Coronary artery (tissue), 2 donors: ENCODE measurements at regions not wholly inside any gene's neighbourhood (a gene's known extent, or its start where the extent isn't known, plus 50 kb on each side); places are given as distances from the start of the nearest gene placed in this dataset.

Experiments used
- DNase-seq: peaks from one replicate; pipeline ENCODE4 v3.0.0-alpha.2; 2017; ENCODE audit warnings: low spot score
- H3K27ac ChIP-seq, 2 donors: fragments of 200-600 bp; sonication (generic); one replicate each; pipeline ENCODE4 v1.5.1; 2016 to 2019
- H3K4me3 ChIP-seq: fragments of 200-600 bp; sonication (generic); 2 replicates; pipeline ENCODE4 v1.5.1; 2016; ENCODE audit warnings: mild to moderate bottlenecking, moderate library complexity
- TF ChIP-seq, protein P1 (sequence below): fragments of 200-600 bp; sonication (generic); IDR thresholded peaks from one replicate; pipeline ENCODE4 v1.5.1; 2019; ENCODE audit warnings: antibody characterized with exemption

GRCh38 chr10:131014271-131014670 lies 297.2 kb downstream of the TCERG1L start:
- TF ChIP-seq, protein P1, sequence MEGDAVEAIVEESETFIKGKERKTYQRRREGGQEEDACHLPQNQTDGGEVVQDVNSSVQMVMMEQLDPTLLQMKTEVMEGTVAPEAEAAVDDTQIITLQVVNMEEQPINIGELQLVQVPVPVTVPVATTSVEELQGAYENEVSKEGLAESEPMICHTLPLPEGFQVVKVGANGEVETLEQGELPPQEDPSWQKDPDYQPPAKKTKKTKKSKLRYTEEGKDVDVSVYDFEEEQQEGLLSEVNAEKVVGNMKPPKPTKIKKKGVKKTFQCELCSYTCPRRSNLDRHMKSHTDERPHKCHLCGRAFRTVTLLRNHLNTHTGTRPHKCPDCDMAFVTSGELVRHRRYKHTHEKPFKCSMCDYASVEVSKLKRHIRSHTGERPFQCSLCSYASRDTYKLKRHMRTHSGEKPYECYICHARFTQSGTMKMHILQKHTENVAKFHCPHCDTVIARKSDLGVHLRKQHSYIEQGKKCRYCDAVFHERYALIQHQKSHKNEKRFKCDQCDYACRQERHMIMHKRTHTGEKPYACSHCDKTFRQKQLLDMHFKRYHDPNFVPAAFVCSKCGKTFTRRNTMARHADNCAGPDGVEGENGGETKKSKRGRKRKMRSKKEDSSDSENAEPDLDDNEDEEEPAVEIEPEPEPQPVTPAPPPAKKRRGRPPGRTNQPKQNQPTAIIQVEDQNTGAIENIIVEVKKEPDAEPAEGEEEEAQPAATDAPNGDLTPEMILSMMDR = no peak
- no peak overlapping the region for H3K4me3 ChIP-seq
- no peak overlapping the region for H3K27ac ChIP-seq
- no peak for DNase-seq

- Histone ChIP-seq H3K27ac (no peak overlapping the region), H3K4me3 (no peak overlapping the region)
- DNase-seq = no peak
- TF ChIP-seq, protein P1 = no peak
Measured at GRCh38 chr10:131015271-131015670, 296.2 kb downstream of the TCERG1L start.

DNA sequence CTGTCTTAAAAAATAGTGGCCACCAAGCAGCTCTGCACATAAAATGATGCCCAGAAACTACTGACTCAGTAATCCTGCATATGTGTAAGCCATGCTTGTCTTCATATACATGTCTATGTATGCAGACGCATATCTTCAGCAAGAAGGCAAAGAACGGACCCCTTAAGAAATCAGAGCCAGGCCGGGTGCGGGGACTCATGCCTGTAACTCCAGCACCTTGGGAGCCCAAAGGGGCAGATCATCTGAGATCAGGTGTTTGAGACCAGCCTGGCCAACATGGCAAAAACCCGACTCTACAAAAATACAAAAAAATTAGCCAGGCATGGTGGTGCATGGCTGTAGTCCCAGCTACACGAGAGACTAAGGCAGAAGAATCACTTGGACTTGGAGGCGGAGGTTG lies 295.0 kb downstream of the TCERG1L start:
- Histone ChIP-seq H3K27ac (no peak overlapping the region), H3K4me3 (no peak overlapping the region)
- no peak for DNase-seq
- TF ChIP-seq, protein P1 = no peak

DNA sequence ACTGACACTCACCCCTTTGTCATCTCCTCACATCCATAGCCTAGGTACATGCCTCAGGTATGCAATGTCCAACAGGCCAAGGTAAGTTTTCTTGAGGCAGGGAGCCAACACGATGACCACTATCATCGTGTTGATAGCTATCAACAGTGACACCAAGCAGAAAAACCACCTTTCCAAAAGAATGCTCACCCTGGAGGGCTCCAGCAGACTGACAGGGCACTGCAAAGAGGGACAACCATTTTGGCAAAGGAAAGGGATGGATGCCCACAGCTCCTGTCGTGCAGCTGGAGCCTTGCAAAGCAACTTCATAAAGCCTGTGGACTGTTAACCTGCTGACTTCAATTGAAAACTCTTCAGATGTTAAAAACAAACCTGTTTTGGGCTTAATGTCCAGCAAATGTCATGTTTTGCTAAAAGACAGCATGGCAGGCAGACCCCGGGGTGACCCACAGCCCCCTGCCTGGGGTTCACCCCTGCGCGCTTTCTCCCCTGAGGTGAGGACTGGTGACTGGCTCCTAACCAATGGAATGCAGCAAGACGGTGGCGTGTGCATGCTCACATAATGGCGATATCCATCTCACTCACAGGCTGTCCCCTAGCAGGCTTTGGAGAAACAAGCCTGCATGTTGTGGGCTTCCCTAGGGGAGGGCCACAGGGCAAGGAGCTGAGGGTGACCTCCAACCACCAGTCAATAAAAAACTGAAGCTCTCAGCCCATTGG lies 293.8 kb downstream of the TCERG1L start:
- no peak for DNase-seq
- Histone ChIP-seq H3K27ac (no peak overlapping the region), H3K4me3 (no peak overlapping the region)
- TF ChIP-seq, protein P1 = no peak

DNA sequence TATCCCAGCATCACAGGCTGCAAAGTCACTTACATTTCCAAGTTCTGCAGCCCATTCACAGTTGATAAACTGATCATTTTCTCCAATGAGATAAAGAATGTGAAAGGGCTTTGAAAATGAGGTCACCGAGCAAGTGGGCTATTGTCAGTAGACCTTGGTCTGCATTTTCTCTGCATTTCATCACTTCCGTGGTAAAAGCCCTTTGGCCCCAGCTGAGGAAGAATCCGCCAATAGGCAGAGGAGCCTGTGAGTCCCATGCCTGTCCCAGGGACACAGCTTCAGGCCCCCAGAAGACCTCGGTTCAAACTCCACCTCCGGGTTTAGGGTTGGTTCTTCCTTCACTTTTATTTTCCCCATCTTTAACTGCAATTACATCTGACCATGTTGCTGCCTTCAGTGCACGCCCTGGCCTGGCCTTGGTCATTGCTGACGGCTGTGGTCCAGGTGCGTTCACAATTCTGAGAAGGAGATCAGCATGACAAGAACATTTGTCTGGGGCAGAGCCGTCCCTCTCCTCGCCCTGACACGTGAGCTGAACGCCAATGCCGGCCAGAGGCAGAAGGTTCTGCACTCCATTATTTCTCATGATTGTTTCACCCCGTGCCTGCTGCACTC lies 292.5 kb downstream of the TCERG1L start:
- Histone ChIP-seq H3K4me3 (no peak overlapping the region), H3K27ac (no peak overlapping the region)
- no peak for DNase-seq
- TF ChIP-seq, protein P1 = no peak

- Histone ChIP-seq H3K27ac (no peak overlapping the region), H3K4me3 (no peak overlapping the region)
- DNase-seq = no peak
- TF ChIP-seq, protein P1 = no peak
Measured at GRCh38 chr10:131019696-131020095, 291.8 kb downstream of the TCERG1L start.

DNA sequence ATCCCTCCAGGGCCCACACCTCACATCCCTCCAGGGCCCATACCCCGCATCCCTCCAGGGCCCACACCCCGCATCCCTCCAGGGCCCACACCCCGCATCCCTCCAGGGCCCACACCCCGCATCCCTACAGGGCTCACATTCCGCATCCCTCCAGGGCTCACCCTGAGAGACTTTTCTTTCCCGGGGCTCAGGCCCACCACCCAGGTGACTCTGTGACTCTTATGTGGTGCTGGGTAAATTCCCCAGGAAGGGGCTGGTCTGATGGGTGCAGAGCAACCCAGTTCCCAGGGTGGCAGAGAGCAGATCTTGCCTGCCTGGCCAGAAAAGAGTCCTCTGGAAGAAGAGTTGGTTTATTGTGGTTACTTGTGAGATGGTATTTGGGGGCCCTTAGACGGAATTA lies 290.7 kb downstream of the TCERG1L start:
- no peak for DNase-seq
- Histone ChIP-seq H3K27ac (no peak overlapping the region), H3K4me3 (no peak overlapping the region)
- TF ChIP-seq, protein P1 = no peak
